H1 (cell line): ENCODE measurements at regions not wholly inside any gene's neighbourhood (a gene's known extent, or its start where the extent isn't known, plus 50 kb on each side); places are given as distances from the start of the nearest gene placed in this dataset.

Source experiments
- CTCF ChIA-PET: fragments of 300-600 bp; sonication (Branson Sonifier 250); formaldehyde crosslinking; loops from one replicate; lab custom pipeline; 2021; ENCODE audit not compliant: partially characterized antibody; lab: Charles Lee
- POLR2A ChIA-PET: fragments of 300-600 bp; sonication (Branson Sonifier 250); formaldehyde crosslinking; loops from one replicate; lab custom pipeline; 2021; ENCODE audit warnings: inconsistent platforms; ENCODE audit not compliant: partially characterized antibody; lab: Charles Lee
- DNase-seq, 2 experiments: peaks; one replicate each; pipeline versions ENCODE4 v3.0.0 to v3.0.0-alpha.2; 2010 to 2022; ENCODE audit warnings: low spot score in 2 of 2, low read depth in 1 of 2, mixed read lengths in 1 of 2
- FAIRE-seq: peaks from 2 replicates; lab custom pipeline; 2011; peaks lifted over from hg19 to GRCh38; lab: Jason Lieb, UNC
- H2AFZ ChIP-seq: 2 replicates; pipeline ENCODE4 v1.8.1; 2012; ENCODE audit warnings: low read length, inconsistent platforms
- H2AK5ac ChIP-seq: 2 replicates; pipeline ENCODE4 v1.6.1; 2013; ENCODE audit warnings: low read depth, low read length
- H2BK120ac ChIP-seq: replicated peaks from 2 replicates; pipeline ENCODE3; 2013; ENCODE audit warnings: low read depth, low read length, inconsistent platforms
- H2BK12ac ChIP-seq: 2 replicates; pipeline ENCODE4 v1.6.1; 2013; ENCODE audit warnings: low read depth, low read length
- H2BK15ac ChIP-seq: 2 replicates; pipeline ENCODE4 v1.6.1; 2013; ENCODE audit warnings: low read length
- H2BK20ac ChIP-seq: 2 replicates; pipeline ENCODE4 v1.6.1; 2013; ENCODE audit warnings: low read length
- H2BK5ac ChIP-seq: 2 replicates; pipeline ENCODE4 v1.6.1; 2013; ENCODE audit warnings: low read depth, low read length
- H3K14ac ChIP-seq: 2 replicates; pipeline ENCODE4 v1.6.1; 2013; ENCODE audit warnings: inconsistent platforms; ENCODE audit not compliant: insufficient read length
- H3K18ac ChIP-seq: 2 replicates; pipeline ENCODE4 v1.6.1; 2013; ENCODE audit warnings: low read length; ENCODE audit errors: extremely low read depth
- H3K23ac ChIP-seq: 2 replicates; pipeline ENCODE4 v1.6.1; 2013; ENCODE audit warnings: inconsistent platforms; ENCODE audit not compliant: insufficient read length
- H3K23me2 ChIP-seq: 2 replicates; pipeline ENCODE4 v1.6.1; 2013; ENCODE audit warnings: low read depth, low read length
- H3K27ac ChIP-seq: 2 replicates; pipeline ENCODE4 v1.6.1; 2011; ENCODE audit warnings: low read depth, low read length, inconsistent platforms
- H3K27me3 ChIP-seq, 4 experiments: replicated peaks in 1 of 4; 1 replicate in 1 of 4; 2 replicates in 3 of 4; pipeline versions ENCODE4 v1.6.1 to v1.8.1; 2011 to 2013; ENCODE audit warnings: low read length in 3 of 4, mild to moderate bottlenecking in 3 of 4, inconsistent platforms in 2 of 4, mixed read lengths in 2 of 4, moderate library complexity in 1 of 4; ENCODE audit not compliant: control insufficient read depth in 3 of 4, insufficient read depth in 3 of 4; ENCODE audit errors: extremely low read depth in 1 of 4
- H3K36me3 ChIP-seq, 4 experiments: 2 replicates each; pipeline versions ENCODE4 v1.6.1 to v1.8.1; 2011 to 2013; ENCODE audit warnings: mild to moderate bottlenecking in 4 of 4, low read length in 3 of 4, moderate library complexity in 2 of 4, control low read depth in 1 of 4, inconsistent platforms in 1 of 4; ENCODE audit not compliant: insufficient read depth in 4 of 4, control insufficient read depth in 2 of 4
- H3K4ac ChIP-seq: replicated peaks from 2 replicates; pipeline ENCODE3; 2013; ENCODE audit warnings: low read length, low read depth, mixed read lengths, inconsistent platforms; ENCODE audit not compliant: insufficient read length
- H3K4me1 ChIP-seq, 4 experiments: replicated peaks in 1 of 4; 1 replicate in 1 of 4; 2 replicates in 3 of 4; pipeline versions ENCODE4 v1.6.1 to v1.8.1; 2011 to 2013; ENCODE audit warnings: low read length in 3 of 4, inconsistent platforms in 2 of 4, mixed read lengths in 1 of 4; ENCODE audit not compliant: insufficient read depth in 4 of 4, control insufficient read depth in 3 of 4
- H3K4me2 ChIP-seq, 2 experiments: 2 replicates each; pipeline versions ENCODE4 v1.6.1 to v1.8.1; 2011 to 2013; ENCODE audit warnings: low read depth in 2 of 2, low read length in 2 of 2, control low read depth in 1 of 2, inconsistent platforms in 1 of 2, mild to moderate bottlenecking in 1 of 2; ENCODE audit not compliant: insufficient read depth in 1 of 2
- H3K4me3 ChIP-seq, 4 experiments: fragments of 200-600, 300-600 bp in 1 of 4; sonication (generic), shearing (Covaris generic), sonication (Bioruptor Twin) in 1 of 4; 2 replicates each; pipeline versions ENCODE4 v1.5.1 to v1.8.1; 2011 to 2016; ENCODE audit warnings: low read length in 4 of 4, low read depth in 3 of 4, control low read depth in 2 of 4, inconsistent platforms in 2 of 4, mild to moderate bottlenecking in 2 of 4, mixed read lengths in 1 of 4, moderate library complexity in 1 of 4; ENCODE audit not compliant: insufficient read depth in 2 of 4; ENCODE audit errors: extremely low read depth in 1 of 4
- H3K56ac ChIP-seq: replicated peaks from 2 replicates; pipeline ENCODE3; 2013; ENCODE audit warnings: low read depth, mild to moderate bottlenecking, mixed read lengths, low read length, inconsistent platforms; ENCODE audit not compliant: insufficient read length
- H3K79me1 ChIP-seq: 2 replicates; pipeline ENCODE4 v1.6.1; 2013; ENCODE audit warnings: low read depth, low read length, control low read depth
- H3K79me2 ChIP-seq, 2 experiments: 2 replicates each; pipeline versions ENCODE4 v1.6.1 to v1.8.1; 2012 to 2013; ENCODE audit warnings: low read length in 2 of 2, mild to moderate bottlenecking in 2 of 2, inconsistent platforms in 1 of 2; ENCODE audit not compliant: insufficient read depth in 2 of 2, control insufficient read depth in 1 of 2
- H3K9ac ChIP-seq, 4 experiments: replicated peaks in 1 of 4; 1 replicate in 1 of 4; 2 replicates in 3 of 4; pipeline versions ENCODE4 v1.6.1 to v1.8.1; 2011 to 2013; ENCODE audit warnings: low read depth in 3 of 4, low read length in 3 of 4, control low read depth in 2 of 4, mild to moderate bottlenecking in 2 of 4, moderate library complexity in 2 of 4, inconsistent platforms in 1 of 4; ENCODE audit errors: extremely low read depth in 1 of 4
- H3K9me3 ChIP-seq, 2 experiments: 2 replicates each; pipeline versions ENCODE4 v1.6.1 to v1.8.1; 2012 to 2013; ENCODE audit warnings: mild to moderate bottlenecking in 2 of 2, moderate library complexity in 2 of 2, control low read depth in 1 of 2, inconsistent platforms in 1 of 2, low read depth in 1 of 2, low read length in 1 of 2, mixed read lengths in 1 of 2; ENCODE audit not compliant: insufficient read depth in 2 of 2
- H4K20me1 ChIP-seq, 2 experiments: replicated peaks in 1 of 2; 2 replicates each; pipeline versions ENCODE3 to v1.8.1; 2011 to 2013; ENCODE audit warnings: inconsistent platforms in 2 of 2, low read length in 2 of 2, mild to moderate bottlenecking in 1 of 2; ENCODE audit not compliant: insufficient read depth in 2 of 2, control insufficient read depth in 1 of 2
- H4K5ac ChIP-seq: 2 replicates; pipeline ENCODE4 v1.6.1; 2013; ENCODE audit warnings: low read length, low read depth, mixed read lengths, inconsistent platforms; ENCODE audit not compliant: insufficient read length
- H4K8ac ChIP-seq: 2 replicates; pipeline ENCODE4 v1.8.0; 2013; ENCODE audit warnings: mild to moderate bottlenecking, moderate library complexity, low read length, inconsistent platforms; ENCODE audit not compliant: insufficient read depth; ENCODE audit errors: extremely low read depth
- H4K91ac ChIP-seq: replicated peaks from 2 replicates; pipeline ENCODE3; 2013; ENCODE audit warnings: low read length, mixed read lengths, inconsistent platforms; ENCODE audit not compliant: insufficient read length
- FOSL1 ChIP-seq: IDR thresholded peaks from 2 replicates; pipeline ENCODE4 v1.6.1; 2011; ENCODE audit warnings: mild to moderate bottlenecking, low read depth, low read length, moderate library complexity; ENCODE audit not compliant: insufficient read depth
- WGBS, 2 experiments: shearing (Covaris generic) in 1 of 2; methylation state at CpG; one replicate each; pipeline versions ENCODE4 v1.1.6 to v1.1.7; 2013 to 2015; ENCODE audit warnings: low lambda C conversion rate in 2 of 2, mixed read lengths in 2 of 2, inconsistent platforms in 1 of 2, low coverage in 1 of 2, missing lambda C conversion rate in 1 of 2; ENCODE audit not compliant: insufficient replicate concordance in 2 of 2, insufficient coverage in 1 of 2, insufficient read length in 1 of 2; ENCODE audit errors: extremely low coverage in 1 of 2, missing lambda C conversion rate in 1 of 2; 5-methylcytosine and 5-hydroxymethylcytosine counted together

DNA sequence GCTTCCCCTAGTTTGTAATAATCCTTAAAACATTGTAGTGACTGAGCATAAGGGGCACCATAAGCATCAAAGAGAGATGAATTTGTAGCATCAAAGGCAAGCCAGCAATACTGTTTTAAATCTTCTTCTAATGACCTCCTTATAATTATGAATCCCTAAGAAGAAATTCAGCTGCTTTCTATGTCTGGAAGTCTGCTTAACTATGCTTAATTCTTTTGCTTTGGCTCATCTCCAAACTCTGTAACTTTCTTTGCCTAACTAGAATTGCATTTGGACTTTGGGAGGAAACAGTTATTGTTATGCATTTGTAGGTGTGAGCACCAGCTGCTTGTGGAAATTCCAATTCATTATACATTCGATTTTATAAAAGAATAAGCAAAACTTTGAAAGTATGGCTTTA lies 117.7 kb upstream of the SPATA16 start:
- Histone ChIP-seq H2BK120ac (no peak overlapping the region), H4K91ac (no peak overlapping the region), H3K4me3 (no peak overlapping the region), H2BK5ac (no peak overlapping the region), H3K79me2 (no peaks in the 10 kb centered on the region), H3K27me3 (no peaks in the 10 kb centered on the region), H3K23ac (no peak overlapping the region), H4K5ac (no peak overlapping the region), H2AK5ac (no peak overlapping the region), H3K9me3 (no peaks in the 10 kb centered on the region), H2AFZ (no peak overlapping the region)
- CTCF ChIA-PET: interaction anchor here (0.7 kb wide), 1 partner anchor 113 kb away, joined by 3 read pairs; no protein-coding TSS in a partner anchor
- no peak for DNase-seq
- no peak for TF ChIP-seq FOSL1
- TF ChIP-seq, all 59 proteins: peak for 0
- no peaks in the 10 kb centered on the region for H3K79me1 ChIP-seq
- WGBS, 2 experiments: 82% methylated on average over 1 of the region's 1 CpG; no CpG with 5 or more reads in 1 of the 2 experiments
- no peak overlapping the region for H4K8ac ChIP-seq
- peaks cover 0 to 3% (median 0%) of the 10 kb centered on the region in 4 experiments; a peak in 1 of 7 replicates for H3K4me1 ChIP-seq
- H3K4ac ChIP-seq: no peak overlapping the region
- no peak overlapping the region for H3K14ac ChIP-seq
- no peaks in the 10 kb centered on the region for H3K36me3 ChIP-seq
- no peak overlapping the region for H3K4me2 ChIP-seq
- no peak overlapping the region for H2BK20ac ChIP-seq
- H2BK15ac ChIP-seq: no peak overlapping the region
- H2BK12ac ChIP-seq: no peak overlapping the region
- POLR2A ChIA-PET: no interaction called here
- no peak for FAIRE-seq
- no peak overlapping the region for H3K56ac ChIP-seq
- no peaks in the 10 kb centered on the region for H3K23me2 ChIP-seq
- H4K20me1 ChIP-seq: no peaks in the 10 kb centered on the region
- H3K18ac ChIP-seq: no peak overlapping the region
- no peak overlapping the region for H3K27ac ChIP-seq
- H3K9ac ChIP-seq: no peak overlapping the region
